Natural killer cell treated with Interleukin-12 subunit alpha and Interleukin-12 subunit beta and Interleukin-15 and Interleukin-18, amount 100 ng/mL, for 72 hours (primary cell): ENCODE measurements at regions not wholly inside any gene's neighbourhood (a gene's known extent, or its start where the extent isn't known, plus 50 kb on each side); places are given as distances from the start of the nearest gene placed in this dataset.

Experiments used
- ATAC-seq, 2 donors: fragments of 150-1000 bp; cut with Tn5 transposase in 1 of 2; sonication (Bioruptor Pico), chemical (Tn5 transposase) in 1 of 2; 2 replicates each; pipeline ENCODE4 v1.10.0; 2021
- DNase-seq: peaks from one replicate; pipeline ENCODE4 v3.0.0; 2022; ENCODE audit warnings: low spot score
- H3K27ac Mint-ChIP-seq, 2 donors: 1 replicate in 1 of 2; 2 replicates in 1 of 2; pipeline ENCODE4 v1.8.0; 2022; ENCODE audit warnings: mixed read lengths in 2 of 2, mild to moderate bottlenecking in 1 of 2, moderate library complexity in 1 of 2
- H3K27me3 Mint-ChIP-seq, 2 donors: 1 replicate in 1 of 2; 2 replicates in 1 of 2; pipeline ENCODE4 v1.8.0; 2022; ENCODE audit warnings: mixed read lengths in 2 of 2
- H3K36me3 Mint-ChIP-seq: one replicate; pipeline ENCODE4 v1.8.0; 2022; ENCODE audit warnings: mixed read lengths
- H3K4me1 Mint-ChIP-seq, 2 donors: 1 replicate in 1 of 2; 2 replicates in 1 of 2; pipeline ENCODE4 v1.8.0; 2022; ENCODE audit warnings: low read depth in 2 of 2, mixed read lengths in 2 of 2, mild to moderate bottlenecking in 1 of 2
- H3K4me3 Mint-ChIP-seq: one replicate; pipeline ENCODE4 v1.8.0; 2022; ENCODE audit warnings: mixed read lengths
- H3K9me3 Mint-ChIP-seq: 2 replicates; pipeline ENCODE4 v1.8.0; 2022; ENCODE audit warnings: mixed read lengths

DNA sequence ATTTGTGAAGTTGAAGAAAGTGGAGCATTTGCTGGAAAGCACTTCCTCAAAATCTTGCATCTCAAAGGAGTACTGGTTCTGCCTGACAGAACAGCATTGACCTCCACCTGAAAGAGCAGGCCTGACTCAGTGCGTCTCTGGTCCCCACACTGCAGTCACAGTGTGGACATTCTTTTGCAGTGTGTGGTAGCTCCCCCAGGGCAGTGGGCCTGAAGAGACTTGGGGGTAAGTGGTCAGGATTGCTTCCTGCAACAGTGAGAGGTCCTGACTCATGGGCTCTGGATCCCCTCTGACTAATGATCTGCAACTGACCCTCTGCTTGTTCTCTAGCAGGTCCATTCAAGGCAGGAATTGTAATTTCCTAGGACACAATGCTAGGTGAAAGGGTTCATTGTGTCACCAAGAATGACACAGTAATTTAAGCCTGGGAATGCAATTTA, 204.9 kb upstream of the KCNJ16 start:
- H3K9me3 Mint-ChIP-seq: peaks cover 12% of the 10 kb centered on the region
- H3K4me1 Mint-ChIP-seq: no peaks in the 10 kb centered on the region
- no peak for DNase-seq
- no peak overlapping the region for H3K4me3 Mint-ChIP-seq
- peaks cover 6% of the 10 kb centered on the region for H3K36me3 Mint-ChIP-seq
- ATAC-seq: no peak
- no peak overlapping the region for H3K27ac Mint-ChIP-seq
- H3K27me3 Mint-ChIP-seq: no peaks in the 10 kb centered on the region

DNA sequence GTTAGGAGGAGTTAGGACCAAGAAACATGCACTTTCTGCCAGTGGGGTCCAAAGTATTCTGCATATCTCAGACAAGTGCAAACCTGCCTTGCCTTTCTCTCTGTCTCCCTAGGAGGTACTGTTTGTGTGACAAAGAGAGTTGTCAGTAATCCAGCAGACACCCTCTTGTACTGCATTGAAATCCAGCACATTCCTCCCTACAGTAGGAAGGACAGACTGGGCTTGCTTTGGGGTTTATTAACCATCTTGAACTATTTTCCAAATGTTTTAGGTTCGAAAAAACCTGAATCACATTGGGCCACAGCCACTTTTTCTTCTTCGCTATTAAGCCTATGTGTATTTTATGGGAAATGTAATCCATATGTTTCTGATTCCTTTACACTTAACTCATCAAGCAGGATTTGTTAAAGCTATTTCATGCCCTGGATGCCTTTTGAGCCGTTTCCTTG, 204.2 kb upstream of the KCNJ16 start:
- H3K4me1 Mint-ChIP-seq: no peaks in the 10 kb centered on the region
- peaks cover 6% of the 10 kb centered on the region for H3K36me3 Mint-ChIP-seq
- H3K27me3 Mint-ChIP-seq: no peaks in the 10 kb centered on the region
- no peak overlapping the region for H3K27ac Mint-ChIP-seq
- ATAC-seq: no peak
- no peak for DNase-seq
- peaks cover 12% of the 10 kb centered on the region for H3K9me3 Mint-ChIP-seq
- H3K4me3 Mint-ChIP-seq: no peak overlapping the region

DNA sequence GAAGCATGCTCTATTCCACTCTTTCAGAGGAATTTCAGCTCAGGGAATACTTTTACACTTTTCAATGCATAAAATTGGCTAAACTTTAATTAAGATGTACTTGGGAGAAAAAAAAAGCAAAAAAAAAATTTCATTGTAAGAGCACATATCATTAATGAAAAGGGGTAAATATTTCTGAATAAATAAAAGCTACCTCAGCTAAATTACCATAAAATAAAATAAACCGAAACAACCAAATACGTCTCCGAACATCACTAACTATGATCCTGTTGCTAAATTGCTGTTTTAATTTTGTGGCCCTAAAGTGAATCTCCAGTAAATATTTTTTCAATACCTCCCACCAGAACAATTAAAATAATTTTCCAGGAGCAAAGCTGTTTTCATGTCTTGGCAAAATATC, 203.7 kb upstream of the KCNJ16 start:
- no peaks in the 10 kb centered on the region for H3K4me1 Mint-ChIP-seq
- H3K27me3 Mint-ChIP-seq: no peaks in the 10 kb centered on the region
- DNase-seq (no peak), ATAC-seq (no peak)
- H3K27ac Mint-ChIP-seq: no peak overlapping the region
- H3K4me3 Mint-ChIP-seq: no peak overlapping the region
- H3K36me3 Mint-ChIP-seq: peaks cover 6% of the 10 kb centered on the region
- H3K9me3 Mint-ChIP-seq: peaks cover 12% of the 10 kb centered on the region

DNA sequence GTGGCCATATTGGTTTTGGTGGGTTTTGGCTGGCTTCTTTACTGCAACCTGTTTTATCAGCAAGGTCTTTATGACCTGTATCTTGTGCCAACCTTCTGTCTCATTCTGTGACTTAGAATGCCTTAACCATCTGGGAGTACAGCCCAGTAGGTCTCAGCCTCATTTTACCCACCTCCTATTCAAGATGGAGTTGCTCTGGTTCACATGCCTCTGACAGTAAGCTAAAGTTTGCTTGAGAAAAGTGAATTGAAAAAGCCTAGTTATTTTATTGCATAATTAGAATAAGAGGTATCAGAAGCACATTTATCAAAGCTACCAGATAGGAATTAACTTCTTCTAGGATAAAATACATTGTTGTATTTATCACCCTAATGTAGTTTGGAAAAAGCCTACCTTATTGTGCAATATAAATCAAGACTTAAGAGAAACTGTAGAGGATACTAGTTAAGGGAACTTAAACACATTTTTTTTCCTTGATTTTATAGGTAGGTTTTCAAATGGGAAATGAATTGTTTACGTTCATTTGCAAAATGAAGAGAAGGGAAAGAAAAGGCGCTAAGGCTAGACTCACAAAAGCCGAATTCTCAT, 202.3 kb upstream of the KCNJ16 start:
- ATAC-seq (no peak), DNase-seq (no peak)
- Mint-ChIP-seq H3K27ac (no peak overlapping the region), H3K9me3 (peaks cover 12% of the 10 kb centered on the region), H3K4me3 (no peak overlapping the region), H3K4me1 (no peaks in the 10 kb centered on the region), H3K27me3 (no peaks in the 10 kb centered on the region), H3K36me3 (peaks cover 6% of the 10 kb centered on the region)

DNA sequence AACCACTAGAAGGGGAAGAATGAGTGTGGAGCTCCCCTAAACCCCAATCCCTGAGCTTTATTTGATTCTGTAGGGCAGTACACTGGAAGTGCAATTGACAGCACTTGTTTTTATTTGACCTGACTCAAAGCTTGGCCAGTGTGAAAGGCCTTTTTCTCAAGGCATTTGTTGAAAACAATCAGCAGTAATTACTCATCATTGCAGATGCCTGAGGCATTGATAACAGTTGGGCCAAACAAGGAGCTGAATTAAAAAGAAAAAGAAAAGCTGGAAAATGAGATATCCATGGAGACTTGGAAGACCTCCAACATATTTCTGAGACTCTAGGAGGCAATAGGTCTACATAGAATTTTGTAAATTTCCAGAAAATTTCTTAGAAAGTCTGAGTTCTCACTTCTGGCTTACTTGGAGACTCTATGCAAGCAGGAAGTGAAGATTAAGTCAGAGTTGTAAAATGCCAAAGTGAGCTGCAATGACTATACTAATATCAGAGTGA, 200.8 kb upstream of the KCNJ16 start:
- Mint-ChIP-seq H3K27me3 (no peaks in the 10 kb centered on the region), H3K4me3 (no peak overlapping the region), H3K36me3 (peaks cover 6% of the 10 kb centered on the region), H3K27ac (no peak overlapping the region), H3K9me3 (peaks cover 7% of the 10 kb centered on the region), H3K4me1 (no peaks in the 10 kb centered on the region)
- DNase-seq: no peak
- no peak for ATAC-seq

DNA sequence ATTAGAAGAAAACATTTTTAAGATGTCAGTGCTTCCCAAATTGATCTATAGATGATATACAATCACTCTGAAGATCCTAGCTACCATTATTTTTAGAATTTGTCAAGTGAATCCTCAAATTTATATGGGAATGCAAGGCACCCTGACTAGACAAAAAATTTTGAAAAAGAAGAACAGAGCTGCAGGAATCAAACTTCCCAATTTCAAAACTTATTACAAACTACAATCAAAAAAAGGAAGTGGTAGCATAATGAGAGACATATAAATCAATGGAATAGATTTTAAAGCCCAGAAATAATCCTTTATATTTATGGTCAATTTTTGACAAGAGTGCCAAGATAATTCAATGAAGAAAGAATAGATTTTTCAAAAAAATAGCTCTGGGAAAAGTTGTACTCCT, 198.3 kb upstream of the KCNJ16 start:
- Mint-ChIP-seq H3K36me3 (peaks cover 4% of the 10 kb centered on the region), H3K4me3 (no peak overlapping the region), H3K4me1 (no peaks in the 10 kb centered on the region), H3K27me3 (no peaks in the 10 kb centered on the region), H3K27ac (no peak overlapping the region), H3K9me3 (peaks cover 2% of the 10 kb centered on the region)
- ATAC-seq: no peak
- no peak for DNase-seq

DNA sequence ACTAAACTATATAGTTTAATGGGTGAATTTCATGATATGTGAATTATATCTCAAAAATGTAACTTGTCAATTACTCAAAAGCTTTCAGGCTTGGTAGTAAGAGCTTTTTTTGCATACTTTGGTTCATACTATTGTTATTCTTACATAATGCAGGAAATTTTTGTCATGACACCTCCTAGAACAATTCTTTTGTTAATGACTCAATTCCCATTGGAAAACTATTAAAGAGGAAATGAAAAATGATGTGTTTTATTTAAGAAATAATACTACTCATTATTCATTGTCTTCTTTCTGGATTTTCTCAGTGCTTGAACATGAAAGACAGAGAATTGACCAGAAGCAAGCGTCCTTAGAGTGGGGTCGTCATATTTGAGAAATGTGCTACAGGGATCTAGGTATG, 196.4 kb upstream of the KCNJ16 start:
- no peaks in the 10 kb centered on the region for H3K9me3 Mint-ChIP-seq
- no peaks in the 10 kb centered on the region for H3K36me3 Mint-ChIP-seq
- H3K4me1 Mint-ChIP-seq: no peaks in the 10 kb centered on the region
- DNase-seq: no peak
- no peak overlapping the region for H3K27ac Mint-ChIP-seq
- no peak overlapping the region for H3K4me3 Mint-ChIP-seq
- H3K27me3 Mint-ChIP-seq: no peaks in the 10 kb centered on the region
- ATAC-seq: no peak

DNA sequence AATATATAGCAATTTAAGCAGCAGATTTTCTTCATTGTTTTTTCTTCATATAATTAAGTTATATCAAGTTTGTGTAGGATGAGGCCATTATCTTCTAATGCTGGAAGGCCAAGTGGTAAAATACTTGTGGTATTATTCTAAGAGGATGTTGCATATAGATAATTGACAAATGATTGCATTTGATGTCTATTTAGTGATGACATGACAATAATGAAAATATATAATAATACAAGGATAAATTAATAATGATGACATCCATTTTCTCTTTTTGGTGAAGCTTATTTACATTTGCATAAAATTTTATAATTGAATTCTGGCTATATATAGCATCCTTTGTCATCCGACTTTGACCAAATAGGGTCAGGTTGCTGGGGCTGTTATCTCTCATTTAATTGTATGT, 195.4 kb upstream of the KCNJ16 start:
- no peaks in the 10 kb centered on the region for H3K4me1 Mint-ChIP-seq
- no peak overlapping the region for H3K4me3 Mint-ChIP-seq
- DNase-seq: no peak
- no peaks in the 10 kb centered on the region for H3K36me3 Mint-ChIP-seq
- no peak for ATAC-seq
- no peak overlapping the region for H3K27ac Mint-ChIP-seq
- H3K27me3 Mint-ChIP-seq: no peaks in the 10 kb centered on the region
- no peaks in the 10 kb centered on the region for H3K9me3 Mint-ChIP-seq

DNA sequence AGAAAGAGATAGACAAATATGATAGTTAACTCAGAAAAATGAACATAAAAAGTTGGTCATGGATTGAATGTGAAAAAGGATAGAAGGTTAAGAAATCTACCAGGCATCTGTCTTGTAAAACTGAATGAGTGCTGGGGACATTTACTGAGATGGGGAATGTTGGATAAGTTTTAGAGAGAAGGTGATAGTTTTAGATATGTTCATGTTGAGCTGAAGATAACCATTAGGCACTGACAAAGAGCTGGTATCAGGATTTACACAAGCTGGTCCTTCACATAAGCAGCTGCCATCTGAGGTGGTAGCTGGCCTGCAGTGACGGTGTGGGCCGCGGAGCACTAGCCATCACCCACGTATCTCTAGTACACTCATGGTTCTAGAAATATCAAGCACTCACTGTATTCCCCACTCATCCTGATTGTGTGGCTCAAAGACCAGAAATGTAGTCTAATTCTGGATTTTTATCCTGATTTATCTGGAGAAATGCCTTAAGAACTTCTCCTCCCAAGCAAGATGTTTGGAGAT, 194.4 kb upstream of the KCNJ16 start:
- H3K27me3 Mint-ChIP-seq: no peaks in the 10 kb centered on the region
- H3K4me1 Mint-ChIP-seq: no peaks in the 10 kb centered on the region
- no peak overlapping the region for H3K4me3 Mint-ChIP-seq
- no peaks in the 10 kb centered on the region for H3K36me3 Mint-ChIP-seq
- no peaks in the 10 kb centered on the region for H3K9me3 Mint-ChIP-seq
- DNase-seq: no peak
- no peak overlapping the region for H3K27ac Mint-ChIP-seq
- ATAC-seq: no peak

DNA sequence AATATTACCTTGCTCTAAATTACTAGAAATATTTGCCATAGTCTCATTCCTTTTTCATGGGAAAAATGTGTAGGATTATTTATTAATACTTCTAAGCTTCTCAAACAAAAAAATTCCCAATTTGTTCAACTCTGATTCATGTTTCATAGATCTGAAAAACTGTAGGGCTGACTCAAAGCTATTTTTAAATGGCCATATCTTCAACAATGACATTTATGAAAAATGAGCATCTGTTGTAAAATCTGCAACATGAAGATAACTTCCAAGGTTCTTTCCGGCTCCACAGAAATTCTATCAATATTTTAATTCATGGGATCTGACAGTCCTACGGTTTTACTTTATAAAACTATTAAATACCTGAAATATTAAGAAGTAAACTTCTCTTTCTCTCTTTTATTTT, 192.7 kb upstream of the KCNJ16 start:
- no peak overlapping the region for H3K27ac Mint-ChIP-seq
- no peaks in the 10 kb centered on the region for H3K27me3 Mint-ChIP-seq
- no peaks in the 10 kb centered on the region for H3K4me1 Mint-ChIP-seq
- no peak for DNase-seq
- no peaks in the 10 kb centered on the region for H3K9me3 Mint-ChIP-seq
- no peak overlapping the region for H3K4me3 Mint-ChIP-seq
- ATAC-seq: no peak
- H3K36me3 Mint-ChIP-seq: no peaks in the 10 kb centered on the region

DNA sequence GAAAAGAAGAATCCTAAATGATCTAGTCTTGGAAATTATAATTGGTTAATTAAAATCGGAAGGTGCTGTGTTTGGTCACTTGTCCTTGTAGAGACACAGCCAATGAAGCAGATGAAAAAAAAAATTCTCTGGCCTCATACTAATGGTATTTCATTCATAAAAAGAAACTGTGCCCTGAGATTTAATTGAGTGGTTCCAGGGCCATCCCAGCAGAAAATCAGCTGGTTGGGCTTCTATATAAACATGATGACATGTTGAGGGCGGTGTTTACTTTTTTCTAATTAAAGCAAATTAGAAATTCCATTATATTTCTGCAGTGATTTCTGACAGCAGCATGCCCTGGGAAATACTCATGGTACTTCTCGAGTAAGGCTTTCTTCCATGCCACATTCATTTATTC, 191.9 kb upstream of the KCNJ16 start:
- Mint-ChIP-seq H3K9me3 (no peaks in the 10 kb centered on the region), H3K36me3 (no peaks in the 10 kb centered on the region), H3K27me3 (no peaks in the 10 kb centered on the region), H3K4me3 (no peak overlapping the region), H3K4me1 (no peaks in the 10 kb centered on the region), H3K27ac (no peak overlapping the region)
- ATAC-seq: no peak
- DNase-seq: no peak

DNA sequence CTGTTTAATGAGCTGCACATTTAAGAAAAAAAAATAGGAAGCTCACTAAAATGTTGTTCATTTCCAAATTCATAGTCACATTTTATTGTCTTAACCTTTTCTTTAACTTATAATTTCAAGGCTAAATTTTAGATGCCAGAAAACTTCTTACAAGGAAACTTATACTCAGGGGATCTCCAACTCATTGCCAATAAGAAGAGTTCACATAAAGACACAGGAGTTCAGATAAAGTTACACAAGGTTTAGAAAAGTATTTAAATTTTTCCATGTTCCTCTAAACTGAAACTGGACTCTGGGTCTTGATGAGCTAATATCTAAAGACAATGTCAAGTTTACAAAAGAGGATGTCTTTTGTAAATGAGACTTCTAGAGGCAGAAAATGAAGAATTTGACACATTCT, 190.7 kb upstream of the KCNJ16 start:
- H3K27me3 Mint-ChIP-seq: no peaks in the 10 kb centered on the region
- H3K27ac Mint-ChIP-seq: no peak overlapping the region
- no peaks in the 10 kb centered on the region for H3K9me3 Mint-ChIP-seq
- H3K4me3 Mint-ChIP-seq: no peak overlapping the region
- no peaks in the 10 kb centered on the region for H3K4me1 Mint-ChIP-seq
- ATAC-seq (no peak), DNase-seq (no peak)
- H3K36me3 Mint-ChIP-seq: no peaks in the 10 kb centered on the region

DNA sequence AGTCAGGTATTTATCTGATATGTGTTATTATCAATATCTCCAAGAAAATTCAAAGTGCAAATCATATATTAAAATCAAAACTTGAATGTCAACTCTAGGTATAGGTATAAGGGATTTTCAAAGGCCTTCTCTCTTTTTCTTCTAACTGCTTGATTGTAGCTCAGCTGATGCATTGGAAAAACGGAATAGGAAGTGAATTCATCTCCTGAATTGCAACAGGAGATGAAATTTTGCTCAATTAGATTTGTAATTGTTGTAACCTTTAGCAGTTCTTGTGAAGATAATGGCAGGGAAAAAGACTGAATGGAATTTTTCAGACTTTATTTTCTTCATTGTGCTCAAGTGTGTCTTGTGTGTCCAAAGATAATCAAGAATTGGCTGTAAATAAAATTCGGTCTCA, 190.2 kb upstream of the KCNJ16 start:
- H3K4me1 Mint-ChIP-seq: no peaks in the 10 kb centered on the region
- H3K36me3 Mint-ChIP-seq: no peaks in the 10 kb centered on the region

DNA sequence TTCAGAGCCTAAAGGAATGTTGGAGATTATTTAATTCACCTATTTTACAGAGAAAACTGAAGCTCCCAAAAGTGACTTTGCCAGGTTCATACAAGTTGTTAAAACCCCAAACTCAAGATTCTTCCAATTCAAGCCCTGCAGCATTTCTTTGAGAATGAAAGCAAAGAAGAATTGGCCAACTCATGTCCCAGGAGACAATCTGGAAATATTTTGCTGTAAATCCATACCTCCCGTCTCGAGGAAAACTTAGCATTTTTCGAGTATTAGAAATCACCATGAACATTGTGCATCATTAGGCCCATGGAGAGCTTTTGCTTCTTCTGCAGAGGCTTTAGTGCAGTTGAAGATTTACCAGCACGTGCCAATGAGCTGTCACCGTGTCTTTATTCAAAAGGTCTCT, 176.4 kb upstream of the KCNJ16 start:
- H3K36me3 Mint-ChIP-seq: no peaks in the 10 kb centered on the region
- no peak overlapping the region for H3K27ac Mint-ChIP-seq
- DNase-seq (no peak), ATAC-seq (no peak)
- H3K4me1 Mint-ChIP-seq: no peaks in the 10 kb centered on the region
- peaks cover 5% of the 10 kb centered on the region for H3K9me3 Mint-ChIP-seq
- no peak overlapping the region for H3K4me3 Mint-ChIP-seq
- no peaks in the 10 kb centered on the region for H3K27me3 Mint-ChIP-seq

More for the DNA sequence above, 190.2 kb upstream of the KCNJ16 start:
- no peak overlapping the region for H3K4me3 Mint-ChIP-seq
- no peaks in the 10 kb centered on the region for H3K27me3 Mint-ChIP-seq
- ATAC-seq (no peak), DNase-seq (no peak)
- H3K27ac Mint-ChIP-seq: no peak overlapping the region
- H3K9me3 Mint-ChIP-seq: peaks cover 3% of the 10 kb centered on the region

DNA sequence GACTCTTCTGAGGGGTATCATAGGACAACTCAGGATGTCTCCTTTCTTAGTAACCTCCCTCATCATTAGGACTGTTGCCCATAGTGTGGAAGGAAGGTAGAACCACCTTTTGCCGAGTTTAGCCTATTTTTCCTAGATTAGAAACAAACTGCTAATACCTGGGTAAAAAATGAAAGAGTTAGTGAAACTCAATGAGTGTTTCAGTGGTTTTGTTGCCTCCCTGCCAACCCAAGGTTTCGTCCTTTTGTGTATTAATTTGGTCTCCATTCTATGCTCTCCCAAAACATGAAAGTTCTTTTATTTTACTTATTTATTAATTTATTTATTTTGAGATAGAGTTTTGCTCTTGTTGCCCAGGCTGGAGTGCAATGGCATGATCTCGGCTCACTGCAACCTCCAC, 174.9 kb upstream of the KCNJ16 start:
- H3K4me3 Mint-ChIP-seq: no peak overlapping the region
- no peaks in the 10 kb centered on the region for H3K27me3 Mint-ChIP-seq
- DNase-seq (no peak), ATAC-seq (no peak)
- H3K4me1 Mint-ChIP-seq: no peaks in the 10 kb centered on the region
- H3K9me3 Mint-ChIP-seq: peaks cover 7% of the 10 kb centered on the region
- H3K27ac Mint-ChIP-seq: no peak overlapping the region
- H3K36me3 Mint-ChIP-seq: no peaks in the 10 kb centered on the region
